HEK293 (cell line): ENCODE measurements at regions not wholly inside any gene's neighbourhood (a gene's known extent, or its start where the extent isn't known, plus 50 kb on each side); places are given as distances from the start of the nearest gene placed in this dataset.
"Not testable (repeated sequence)": the region's sequence is repeated elsewhere in the genome, so short reads cannot be mapped to it uniquely, and the experiment has no call there.

ENCODE experiments used
- CTCF ChIA-PET: fragments of 350-600 bp; formaldehyde crosslinking; extraction: SDS; loops from one replicate; lab custom pipeline; 2021; ENCODE audit warnings: antibody characterized with exemption; lab: Yijun Ruan, JAX
- POLR2A ChIA-PET: fragments of 300-600 bp; formaldehyde crosslinking; extraction: SDS; loops from one replicate; lab custom pipeline; 2020; ENCODE audit warnings: antibody characterized with exemption, inconsistent platforms; lab: Yijun Ruan, JAX
- H3K27ac ChIP-seq: fragments of 200-500 bp; sonication (Bioruptor generic); 2 replicates; pipeline ENCODE4 v1.5.1; 2014; ENCODE audit warnings: low read depth, low read length, control low read depth, inconsistent platforms; ENCODE audit errors: extremely low read depth
- H3K36me3 ChIP-seq, 2 experiments: fragments of 200-500 bp in 1 of 2; sonication (Bioruptor generic) in 1 of 2; 1 replicate in 1 of 2; 2 replicates in 1 of 2; pipeline ENCODE4 v1.5.1; 2014 to 2017; ENCODE audit warnings: inconsistent platforms in 2 of 2, low read length in 2 of 2; ENCODE audit not compliant: control insufficient read depth in 2 of 2, insufficient read depth in 1 of 2
- H3K4me1 ChIP-seq: fragments of 200-500 bp; sonication (Bioruptor generic); 2 replicates; pipeline ENCODE4 v1.5.1; 2014; ENCODE audit warnings: mild to moderate bottlenecking, low read length, inconsistent platforms; ENCODE audit not compliant: control insufficient read depth, insufficient read depth
- H3K4me3 ChIP-seq: 2 replicates; pipeline ENCODE4 v1.5.1; 2011; ENCODE audit warnings: low read depth, mild to moderate bottlenecking, control low read depth, low read length, moderate library complexity
- H3K9me3 ChIP-seq: fragments of 200-500 bp; sonication (Bioruptor generic); 2 replicates; pipeline ENCODE4 v1.5.1; 2014; ENCODE audit warnings: low read depth, low read length, inconsistent platforms; ENCODE audit not compliant: control insufficient read depth, insufficient read depth
- ZNF654 ChIP-seq: fragments of 450-650 bp; formaldehyde crosslinking; IDR thresholded peaks from 2 replicates; pipeline ENCODE4 v1.5.1; 2016; ENCODE audit warnings: low read depth, missing biosample characterization, missing genetic modification characterization

GRCh38 chr10:38365917-38366316 lies 271.8 kb downstream of the ZNF37A start:
- H3K4me1 ChIP-seq, POLR2A ChIA-PET, H3K9me3 ChIP-seq, H3K4me3 ChIP-seq, H3K27ac ChIP-seq: not testable (repeated sequence)
- CTCF ChIA-PET, result interaction anchor here (0.7 to 1.4 kb wide), 3 partner anchors 374 to 389 kb away, joined by 3 read pairs; no protein-coding TSS in a partner anchor
- peaks cover 4 to 39% of the 10 kb centered on the region in 2 experiments; a peak in 2 of 3 replicates for H3K36me3 ChIP-seq
- TF ChIP-seq ZNF654 (tag by site-specific recombination), result peak; percentile 41

- H3K4me1 ChIP-seq, H3K9me3 ChIP-seq, H3K36me3 ChIP-seq, H3K4me3 ChIP-seq, CTCF ChIA-PET, H3K27ac ChIP-seq, POLR2A ChIA-PET: not testable (repeated sequence)
Observed at GRCh38 chr10:38383800-38384199, 289.7 kb downstream of the ZNF37A start.

- H3K4me3 ChIP-seq, H3K4me1 ChIP-seq, H3K36me3 ChIP-seq, CTCF ChIA-PET, POLR2A ChIA-PET, H3K9me3 ChIP-seq, H3K27ac ChIP-seq: not testable (repeated sequence)
Observed at GRCh38 chr10:38386869-38387268, 292.7 kb downstream of the ZNF37A start.

- POLR2A ChIA-PET, CTCF ChIA-PET, H3K4me3 ChIP-seq, H3K27ac ChIP-seq, H3K4me1 ChIP-seq, H3K9me3 ChIP-seq, H3K36me3 ChIP-seq: not testable (repeated sequence)
Observed at GRCh38 chr10:38390725-38391124, 296.6 kb downstream of the ZNF37A start.

GRCh38 chr10:38395465-38395864 lies 301.3 kb downstream of the ZNF37A start:
- H3K36me3 ChIP-seq, H3K4me1 ChIP-seq, CTCF ChIA-PET, POLR2A ChIA-PET, H3K9me3 ChIP-seq, H3K4me3 ChIP-seq, H3K27ac ChIP-seq: not testable (repeated sequence)

GRCh38 chr10:38396178-38396954 lies 302.2 kb downstream of the ZNF37A start:
- H3K36me3 ChIP-seq, CTCF ChIA-PET, H3K4me3 ChIP-seq, H3K4me1 ChIP-seq, H3K27ac ChIP-seq, POLR2A ChIA-PET, H3K9me3 ChIP-seq: not testable (repeated sequence)

GRCh38 chr10:38401565-38401964 lies 307.4 kb downstream of the ZNF37A start:
- CTCF ChIA-PET, H3K27ac ChIP-seq, H3K36me3 ChIP-seq, H3K9me3 ChIP-seq, H3K4me1 ChIP-seq, POLR2A ChIA-PET, H3K4me3 ChIP-seq: not testable (repeated sequence)
